NCI-H2196 (cell line): ENCODE measurements at regions not wholly inside any gene's neighbourhood (a gene's known extent, or its start where the extent isn't known, plus 50 kb on each side); places are given as distances from the start of the nearest gene placed in this dataset.

Source experiments
- DNase-seq: peaks from one replicate; lab custom pipeline; 2025; ENCODE audit not compliant: unreplicated experiment; lab: John Stamatoyannopoulos, UW

GRCh38 chr6:143595251-143596036 lies 82.3 kb upstream of the PHACTR2 start:
- no peak for DNase-seq

GRCh38 chr6:143594647-143595046 lies 83.1 kb upstream of the PHACTR2 start:
- no peak for DNase-seq

DNA sequence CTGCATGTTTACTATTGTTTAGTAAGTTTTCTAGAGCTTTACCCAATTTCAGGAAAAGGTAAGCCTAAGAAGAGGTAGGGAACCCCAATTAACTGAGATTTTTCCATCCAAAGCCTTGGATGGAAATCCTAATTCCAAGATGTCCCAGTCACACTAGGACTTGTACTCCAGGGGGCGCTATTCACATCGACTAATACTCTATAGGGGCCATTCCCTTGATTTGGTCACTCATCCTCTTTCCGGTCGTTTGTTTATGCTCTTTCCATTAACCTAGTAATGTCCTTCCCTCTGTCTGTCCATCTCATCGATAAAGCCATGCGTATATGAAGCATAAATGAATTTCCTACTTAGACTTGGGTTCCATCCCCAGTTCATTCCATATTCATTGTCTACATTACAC lies 80.8 kb upstream of the FUCA2 start:
- DNase-seq = no peak

DNA sequence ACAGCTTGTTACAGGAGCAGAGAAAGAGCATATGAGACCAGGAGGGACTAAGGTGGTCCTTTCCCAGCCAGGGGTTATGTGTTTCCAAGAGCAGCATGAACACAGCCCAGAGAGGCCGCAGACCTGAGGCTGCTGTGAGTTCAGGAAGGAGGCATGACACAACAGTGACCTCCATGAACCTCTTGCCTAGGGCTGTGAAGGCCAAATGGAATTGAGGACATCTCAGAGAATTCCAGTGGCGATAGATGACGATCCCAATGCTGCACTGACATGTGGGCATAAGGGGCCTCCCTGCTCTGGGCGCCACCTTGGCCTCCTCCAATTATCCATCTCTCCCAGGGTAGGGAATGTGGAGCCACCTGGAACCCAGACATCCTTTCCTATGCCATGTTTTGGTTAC lies 79.9 kb upstream of the FUCA2 start:
- DNase-seq = no peak

- DNase-seq = no peak
Observed at GRCh38 chr6:143589162-143589561, 77.6 kb upstream of the FUCA2 start.

- DNase-seq = no peak
Observed at GRCh38 chr6:143586557-143586956, 75.0 kb upstream of the FUCA2 start.

- DNase-seq = no peak
Observed at GRCh38 chr6:143585716-143586115, 74.2 kb upstream of the FUCA2 start.

- DNase-seq = no peak
Observed at GRCh38 chr6:143585241-143585640, 73.7 kb upstream of the FUCA2 start.

DNA sequence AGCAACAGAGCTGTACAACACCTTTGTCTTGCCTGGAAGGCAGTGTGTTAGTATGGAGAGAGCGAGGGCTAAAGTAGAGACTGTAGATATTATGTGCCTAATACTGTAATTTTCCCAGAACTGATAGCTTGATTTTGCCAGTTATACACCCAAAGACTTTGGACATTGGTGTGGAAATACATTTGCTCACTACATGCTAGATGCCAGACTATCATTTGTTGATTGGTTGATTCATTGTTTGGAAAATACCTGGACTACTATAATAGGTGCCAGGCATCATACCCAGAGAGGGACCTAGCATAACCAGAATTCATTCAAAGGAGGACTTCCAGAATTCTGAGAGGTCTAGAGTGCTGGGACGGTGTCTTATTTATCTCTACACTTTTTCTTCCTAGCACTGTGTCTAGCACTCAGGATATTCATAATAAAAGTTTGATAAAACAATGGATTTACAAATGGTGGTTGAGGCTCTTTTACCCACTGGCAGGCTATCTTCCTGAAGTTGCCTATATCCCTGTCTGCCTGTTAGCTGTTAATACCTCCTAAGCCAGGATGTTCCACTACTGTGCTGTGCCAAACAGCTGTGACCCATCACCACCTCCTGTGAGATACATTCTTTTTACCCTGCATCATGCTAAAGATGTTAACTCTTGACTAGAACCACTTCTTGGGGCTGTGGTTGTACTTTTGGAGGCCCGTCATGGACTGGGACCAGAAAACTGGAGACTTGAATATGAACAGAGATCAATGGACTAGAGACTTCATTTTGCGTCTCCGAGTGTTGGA lies 72.2 kb upstream of the FUCA2 start:
- DNase-seq = no peak

DNA sequence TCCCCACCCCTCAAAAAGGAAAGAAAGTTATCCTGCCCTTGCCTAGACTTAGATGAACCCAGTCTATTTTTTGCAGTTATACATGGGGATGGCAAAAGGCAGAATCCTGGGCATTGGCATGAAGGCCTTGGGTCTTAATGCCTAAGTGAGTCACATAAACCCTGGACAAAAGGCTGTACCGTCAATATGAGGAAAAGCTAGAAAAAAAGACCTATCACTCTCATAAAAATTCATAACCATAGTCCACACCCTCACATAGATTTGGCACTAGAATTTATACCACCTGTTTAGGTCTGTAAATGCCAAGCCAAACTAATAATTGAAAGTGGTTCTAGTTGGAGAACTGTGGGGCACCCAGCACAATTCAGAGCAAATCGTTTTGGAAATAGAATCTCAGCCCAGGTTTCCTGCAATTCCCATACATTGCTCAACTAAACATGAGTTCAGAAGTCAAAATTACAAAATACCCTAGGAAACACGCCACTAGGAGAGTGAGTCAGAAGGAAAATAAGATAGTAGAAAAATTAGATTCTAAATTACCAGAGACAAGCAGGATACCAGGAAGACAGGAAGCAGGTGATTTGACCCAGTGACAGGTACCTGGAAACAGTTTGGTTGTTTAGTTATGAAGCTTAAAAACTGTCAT lies 70.4 kb upstream of the FUCA2 start:
- DNase-seq = no peak

- DNase-seq = no peak
Observed at GRCh38 chr6:143579703-143580102, 68.2 kb upstream of the FUCA2 start.

DNA sequence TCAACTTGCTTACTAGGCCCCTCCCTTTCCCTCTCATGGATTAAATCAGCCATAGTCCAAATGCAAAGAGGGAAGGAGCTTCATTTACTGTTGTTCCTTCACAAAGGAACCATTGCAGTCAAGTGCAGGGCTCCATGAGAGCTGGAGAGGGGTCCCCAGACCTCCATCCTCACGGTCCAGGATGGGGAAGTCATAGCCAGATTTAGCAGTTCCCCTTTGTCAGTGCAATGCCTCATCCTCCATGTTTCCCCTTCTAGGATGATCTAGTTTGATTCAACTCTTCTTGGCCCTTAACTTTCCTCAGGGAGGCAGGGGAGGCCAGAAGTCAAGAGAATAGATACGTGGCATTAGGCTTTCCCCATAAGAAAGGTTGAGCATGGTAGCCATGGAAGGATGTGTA lies 66.5 kb upstream of the FUCA2 start:
- no peak for DNase-seq

GRCh38 chr6:143575901-143576426 lies 64.4 kb upstream of the FUCA2 start:
- no peak for DNase-seq

DNA sequence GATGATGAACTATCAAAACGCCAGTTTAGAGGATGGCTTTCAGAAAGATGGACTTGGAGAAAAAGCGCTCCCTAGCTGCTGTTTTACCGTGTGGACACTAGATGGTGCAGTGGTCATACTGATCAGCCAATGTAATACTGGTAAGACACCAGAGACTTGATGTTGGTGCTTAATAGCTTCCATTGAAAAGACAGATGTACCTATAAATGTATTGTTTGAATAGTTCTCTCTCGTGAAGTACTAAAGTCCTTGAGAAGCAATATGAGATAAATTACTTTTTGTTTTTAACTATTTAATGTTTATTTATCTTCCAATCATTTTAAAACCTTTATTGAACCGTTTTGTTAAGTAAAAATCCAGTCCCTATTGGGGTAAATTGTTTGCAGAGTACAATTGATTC lies 63.9 kb upstream of the FUCA2 start:
- DNase-seq = peak; percentile 70

- DNase-seq = no peak
Observed at GRCh38 chr6:143570147-143570853, 58.8 kb upstream of the FUCA2 start.

GRCh38 chr6:143569040-143569439 lies 57.5 kb upstream of the FUCA2 start:
- no peak for DNase-seq

DNA sequence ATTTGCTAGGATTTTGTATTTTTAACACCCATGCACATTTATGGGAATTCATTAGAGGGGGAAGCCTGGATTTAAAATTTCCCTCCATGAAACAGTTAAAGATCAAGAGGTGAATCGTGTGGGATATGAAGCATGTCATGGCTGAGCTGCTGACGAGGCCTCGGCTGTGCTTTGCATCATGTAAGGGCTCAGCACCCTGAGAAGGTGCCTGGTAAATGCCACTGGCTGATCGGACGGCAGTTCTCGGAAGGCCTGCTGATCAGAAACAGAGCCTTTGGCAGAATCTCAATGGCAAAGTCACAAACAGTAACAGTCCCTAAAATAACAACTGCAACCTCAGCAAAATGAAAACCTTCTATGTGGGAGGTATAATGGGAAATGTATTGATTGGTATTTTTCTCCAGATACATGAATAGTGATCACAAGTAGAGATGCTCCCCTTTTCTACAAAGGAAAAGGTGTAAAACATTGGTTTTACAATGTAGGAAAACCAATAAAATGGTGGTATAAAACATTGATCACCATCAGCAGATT lies 53.0 kb upstream of the FUCA2 start:
- no peak for DNase-seq

DNA sequence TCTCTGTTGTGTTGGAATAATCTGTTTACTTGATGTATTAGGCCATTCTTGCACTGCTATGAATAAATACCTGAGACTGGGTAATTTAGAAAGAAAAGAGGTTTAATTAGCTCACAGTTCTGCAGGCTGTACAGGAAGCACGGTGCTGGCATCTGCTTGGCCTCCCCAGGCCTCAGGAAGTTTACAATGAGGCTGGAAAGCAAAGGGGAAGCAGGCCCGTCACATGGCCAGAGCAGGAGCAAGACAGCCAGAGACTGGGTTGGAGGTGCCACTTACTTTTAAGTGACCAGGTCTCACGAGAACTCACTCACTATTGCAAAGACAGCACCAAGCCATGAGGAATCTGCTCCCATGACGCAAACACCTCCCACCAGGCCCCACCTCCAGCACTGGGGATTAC lies 50.6 kb upstream of the FUCA2 start:
- DNase-seq = no peak
